ENCODE measurements at regions not wholly inside any gene's neighbourhood (a gene's known extent, or its start where the extent isn't known, plus 50 kb on each side); places are given as distances from the start of the nearest gene placed in this dataset.
A peak's percentile ranks its signal among the peaks of the same experiment; 100 is the strongest.

DNA sequence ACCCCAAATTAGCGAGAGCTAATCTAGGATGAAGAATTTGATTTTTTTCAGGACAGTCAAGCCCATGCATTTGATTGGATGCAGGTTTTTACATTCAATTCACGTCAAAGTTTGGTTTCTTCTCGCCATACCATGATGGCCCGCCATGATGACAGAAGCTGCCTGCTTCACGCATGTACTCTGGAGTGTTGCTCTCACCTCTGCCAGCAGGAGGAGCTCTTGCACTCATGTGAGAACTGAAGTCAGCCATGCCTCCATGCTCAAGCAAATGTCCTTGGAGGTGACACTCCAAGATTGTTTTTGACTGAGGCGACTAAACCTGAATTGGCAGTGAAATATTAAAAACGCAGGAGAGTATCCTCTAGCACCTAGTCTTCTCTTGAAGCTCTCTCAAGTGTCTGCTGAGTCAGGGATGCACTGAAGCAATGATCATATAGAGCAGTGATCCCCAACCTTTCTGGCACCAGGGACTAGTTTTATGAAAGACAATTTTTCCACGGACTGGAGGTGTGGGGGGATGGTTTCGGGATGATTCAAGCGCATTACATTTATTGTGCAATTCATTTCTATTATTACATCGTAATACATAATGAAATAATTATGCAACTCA, 120.9 kb downstream of the SAMMSON start:
- peak; percentile 20 for DNase-seq (ENCODE audit: low spot score)

DNA sequence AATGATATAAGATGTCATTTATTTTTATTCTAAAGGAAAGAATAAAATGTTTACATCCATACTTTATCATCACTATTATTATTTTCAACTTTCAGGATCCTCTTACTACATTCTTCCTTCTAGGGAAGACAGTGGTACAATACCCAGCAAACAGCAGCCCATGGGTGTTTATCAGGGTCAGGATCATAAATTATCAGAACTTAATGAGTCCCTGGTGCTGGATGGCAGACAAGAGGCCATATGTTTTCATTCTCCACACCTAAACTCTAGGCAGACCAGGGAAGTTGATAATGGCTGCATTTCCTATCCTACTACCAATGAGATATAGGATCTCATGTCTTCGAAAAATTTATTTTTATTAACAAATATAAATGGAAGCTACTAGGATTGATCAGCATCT, 127.7 kb downstream of the SAMMSON start:
- DNase-seq (ENCODE audit: low spot score), result no peak

DNA sequence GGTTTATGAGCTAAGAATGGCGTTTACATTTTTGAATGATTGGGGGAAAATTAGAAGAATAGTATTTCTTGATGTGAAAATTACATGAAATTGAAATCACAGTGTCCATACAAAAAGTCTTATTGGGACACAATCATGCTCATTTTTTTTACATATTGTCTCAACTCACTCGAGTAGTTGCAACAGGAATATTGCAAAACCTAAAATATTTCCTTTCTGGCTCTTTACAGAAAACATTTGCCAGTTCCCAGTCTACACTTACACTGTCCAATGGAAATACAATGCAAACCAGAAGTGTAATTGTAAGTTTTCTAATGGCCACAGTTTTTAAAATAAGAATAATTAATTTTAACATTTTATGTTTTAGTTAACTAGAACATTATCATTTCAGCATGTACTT, 137.8 kb downstream of the SAMMSON start:
- DNase-seq (ENCODE audit: low spot score), result no peak

DNA sequence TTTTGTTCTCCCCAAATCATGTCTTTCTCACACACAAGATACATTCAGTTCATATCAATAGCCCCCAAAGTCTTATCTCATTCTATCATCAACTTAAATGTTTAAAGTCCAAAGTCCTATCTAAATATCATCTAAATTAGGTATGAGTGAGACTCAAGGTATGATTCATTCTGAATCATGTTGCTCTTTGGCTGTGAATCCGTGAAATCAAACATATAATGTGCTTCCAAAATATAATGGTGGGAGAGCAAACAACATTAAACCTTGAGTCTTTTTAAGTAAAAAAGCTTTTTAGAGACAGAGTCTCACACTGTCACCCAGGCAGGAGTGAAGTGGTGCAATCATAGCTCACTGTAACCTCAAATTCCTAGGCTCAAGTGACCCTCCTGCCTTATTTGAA, 139.1 kb downstream of the SAMMSON start:
- no peak for DNase-seq (ENCODE audit: low spot score)
